SIG-M5 treated with dmso at 0.1 percent for 504 hours (cell line): ENCODE measurements at regions not wholly inside any gene's neighbourhood (a gene's known extent, or its start where the extent isn't known, plus 50 kb on each side); places are given as distances from the start of the nearest gene placed in this dataset.
"Not testable (repeated sequence)": the region's sequence is repeated elsewhere in the genome, so short reads cannot be mapped to it uniquely, and the experiment has no call there.

Source experiments
- DNase-seq: peaks from one replicate; lab custom pipeline; 2025; ENCODE audit not compliant: unreplicated experiment; lab: John Stamatoyannopoulos, UW

GRCh38 chr17:34740565-34741520, 161.5 kb downstream of the TMEM132E start:
- no peak for DNase-seq

DNA sequence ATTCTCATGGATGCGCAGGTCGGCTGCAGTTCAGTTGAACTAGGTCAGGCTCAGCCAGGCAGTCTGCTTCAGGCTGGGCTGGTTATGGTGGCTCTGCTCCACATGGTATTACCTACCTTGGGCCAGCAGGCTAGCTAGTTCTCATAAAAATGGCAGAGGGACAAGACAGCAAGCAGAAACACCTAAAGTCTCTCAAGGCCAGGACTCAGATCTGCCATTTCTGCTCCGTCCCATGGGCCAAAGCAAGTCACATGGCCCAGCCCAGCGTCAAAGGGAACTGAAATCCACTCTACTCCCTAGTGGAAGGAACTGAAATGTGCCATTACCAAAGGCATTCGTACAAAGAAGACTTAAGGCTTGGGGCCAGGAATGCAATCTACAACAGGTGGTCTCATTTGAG, 160.0 kb downstream of the TMEM132E start:
- DNase-seq = no peak

DNA sequence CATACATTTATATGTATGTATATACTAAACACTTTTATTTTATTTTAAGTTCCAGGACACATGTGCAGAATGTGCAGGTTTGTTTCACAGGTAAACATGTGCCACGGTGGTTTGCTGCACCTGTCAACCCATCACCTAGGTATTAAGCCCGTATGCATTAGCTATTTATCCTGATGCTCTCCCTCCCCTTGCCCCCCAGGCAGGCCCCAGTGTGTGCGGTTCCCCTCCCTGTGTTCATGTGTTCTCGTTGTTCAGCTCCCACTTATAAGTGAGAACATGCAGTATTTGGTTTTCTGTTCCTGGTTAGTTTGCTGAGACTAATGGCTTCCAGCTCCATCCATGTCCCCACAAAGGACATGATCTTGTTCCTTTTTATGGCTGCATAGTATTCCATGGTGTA, 158.3 kb downstream of the TMEM132E start:
- DNase-seq = not testable (repeated sequence)

DNA sequence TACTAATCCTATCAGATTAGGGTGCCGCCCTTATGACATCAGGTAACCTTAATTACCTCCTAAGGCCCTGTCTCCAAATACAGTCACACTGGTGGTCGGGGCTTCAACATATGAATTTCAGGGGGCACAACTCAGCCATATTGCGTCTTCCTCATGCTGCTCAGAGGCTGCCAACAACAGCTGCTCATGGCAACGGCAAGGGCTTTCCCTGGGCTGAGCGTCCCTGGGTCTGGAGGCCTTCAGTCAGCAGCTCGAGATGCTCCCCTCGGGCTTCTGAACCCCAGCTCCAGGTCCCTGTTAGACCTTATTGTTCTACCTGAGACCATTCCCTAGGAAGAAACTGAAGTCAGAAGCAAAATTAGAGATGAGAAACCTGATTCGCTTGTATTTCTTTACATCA, 157.2 kb downstream of the TMEM132E start:
- no peak for DNase-seq

- DNase-seq = no peak
Measured at GRCh38 chr17:34733333-34733732, 154.0 kb downstream of the TMEM132E start.

DNA sequence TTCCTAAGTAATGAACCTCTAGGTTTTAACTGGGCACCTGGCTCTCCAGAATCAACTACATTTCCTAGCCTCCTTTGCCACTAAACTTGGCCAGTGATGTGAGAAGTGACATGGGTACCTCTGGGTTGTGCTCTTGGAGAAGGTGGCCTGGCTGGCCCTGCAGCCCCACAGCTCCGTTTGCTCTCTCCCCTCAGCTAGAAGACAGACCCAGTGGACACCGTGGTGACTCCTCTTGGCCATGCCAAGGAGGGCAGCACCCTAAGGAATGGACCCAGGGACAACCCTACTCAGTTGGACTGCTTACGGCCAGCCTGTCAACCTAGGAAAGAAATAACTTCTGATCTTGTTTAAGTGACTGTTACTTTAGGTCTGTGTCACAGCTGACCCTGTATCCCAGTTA, 151.4 kb downstream of the TMEM132E start:
- no peak for DNase-seq

DNA sequence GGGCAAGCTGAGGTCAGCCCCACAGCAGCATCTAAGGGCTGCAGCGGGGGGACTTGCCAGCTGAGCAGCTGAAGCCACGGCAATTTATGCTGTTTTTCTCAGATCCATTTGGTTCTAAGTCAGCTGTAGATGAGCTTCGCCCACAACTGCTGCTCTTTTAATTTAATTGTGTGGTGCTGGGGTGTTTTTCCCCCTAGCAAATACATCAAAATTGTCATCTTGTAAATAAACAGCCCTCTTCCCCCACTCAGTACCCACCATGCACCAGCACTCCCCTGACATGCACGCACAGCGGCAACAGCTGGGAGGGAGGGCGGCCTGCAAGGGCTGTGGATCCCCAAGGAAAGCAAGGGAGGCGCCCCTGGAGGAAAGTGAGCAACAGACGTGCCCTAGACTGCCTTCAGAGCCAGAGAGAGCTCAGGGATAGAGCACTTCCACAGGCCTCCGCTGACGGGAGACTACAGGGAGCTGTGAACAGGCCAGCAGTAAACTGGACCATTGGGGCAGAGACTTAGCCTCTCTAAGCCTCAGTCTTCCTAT, 149.5 kb downstream of the TMEM132E start:
- DNase-seq = no peak

- no peak for DNase-seq
Measured at GRCh38 chr17:34727601-34728000, 148.2 kb downstream of the TMEM132E start.

DNA sequence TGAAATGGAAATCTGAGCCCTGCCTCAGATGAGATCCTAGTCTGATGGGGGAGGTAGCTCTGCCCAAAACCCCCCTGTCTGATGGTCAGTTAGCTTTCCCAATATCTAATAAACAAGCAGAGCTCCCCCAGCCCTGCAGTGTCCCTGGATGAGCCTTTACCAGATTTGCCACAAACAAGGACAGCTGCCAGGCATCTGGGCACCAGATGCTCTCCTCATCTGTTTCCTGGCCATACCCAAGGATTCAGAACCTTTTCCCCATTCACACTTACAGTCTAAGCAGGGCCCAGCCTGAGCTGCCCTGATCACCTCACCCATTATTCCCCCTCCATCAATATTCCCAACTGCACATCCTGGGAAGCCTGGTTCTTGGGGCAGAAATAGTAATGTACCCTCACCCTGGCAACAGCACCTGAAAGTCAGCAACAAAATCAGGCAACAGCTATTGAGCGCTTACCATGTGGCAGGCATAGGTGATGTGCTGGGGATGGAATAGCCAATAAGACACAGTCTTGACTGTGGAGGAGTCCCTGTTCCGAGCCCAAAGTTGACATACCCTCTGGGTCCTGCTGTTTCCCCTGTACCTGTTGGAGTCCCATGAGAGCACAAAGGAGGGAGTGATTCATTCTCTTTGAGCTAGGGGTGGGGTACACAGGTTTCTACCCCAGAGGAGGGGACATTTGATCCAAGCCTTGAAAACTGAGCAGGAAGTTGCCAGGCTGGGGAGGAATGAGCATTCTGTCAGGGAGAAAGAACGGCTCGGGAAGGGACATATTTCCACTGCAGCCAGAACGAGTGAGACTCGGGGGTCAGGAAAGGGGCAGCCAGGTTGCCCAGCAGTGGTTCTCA, 147.4 kb downstream of the TMEM132E start:
- no peak for DNase-seq

GRCh38 chr17:34725725-34726124, 146.3 kb downstream of the TMEM132E start:
- peak; percentile 10 for DNase-seq

DNA sequence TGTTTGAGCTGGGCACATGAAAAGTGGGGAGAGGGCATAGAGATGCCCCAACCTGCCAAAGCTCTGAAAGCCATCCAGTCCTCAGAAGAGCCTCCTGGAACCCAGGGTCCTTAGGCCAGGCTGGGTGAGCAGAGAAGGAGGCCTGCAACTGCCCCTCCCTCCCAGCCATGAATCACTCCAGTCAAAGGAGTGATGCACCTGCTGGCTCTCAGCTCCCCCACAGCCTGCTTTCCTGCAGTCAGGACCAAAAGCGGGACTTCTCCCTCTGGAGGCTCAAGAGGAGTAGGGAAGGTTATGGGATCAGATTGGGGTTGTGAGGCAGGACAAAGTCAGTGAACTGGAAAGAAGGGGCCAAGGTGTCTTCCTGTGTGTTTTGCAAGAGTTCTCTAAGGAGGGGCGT, 145.6 kb downstream of the TMEM132E start:
- no peak for DNase-seq

GRCh38 chr17:34723875-34724274, 144.5 kb downstream of the TMEM132E start:
- no peak for DNase-seq

DNA sequence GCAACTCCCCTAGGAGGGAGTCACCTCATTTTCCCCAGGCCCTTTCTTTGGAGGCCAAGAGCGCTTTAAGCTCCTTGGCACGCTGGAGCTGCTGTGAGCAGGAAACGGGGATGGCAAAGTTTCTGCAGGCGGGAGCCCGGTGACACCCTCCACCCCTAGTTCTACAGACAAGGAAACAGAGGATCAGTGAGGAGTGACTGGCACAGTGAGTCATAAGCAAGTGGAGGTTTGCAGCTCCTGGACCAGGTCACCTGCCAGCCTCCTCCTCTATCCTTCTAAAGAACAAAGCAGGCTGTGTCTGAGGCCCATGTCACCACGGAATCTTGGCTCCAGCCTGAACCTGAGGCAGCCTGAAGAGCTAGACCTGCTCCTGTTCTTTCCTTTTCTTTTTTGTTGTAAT, 141.9 kb downstream of the TMEM132E start:
- DNase-seq = no peak

DNA sequence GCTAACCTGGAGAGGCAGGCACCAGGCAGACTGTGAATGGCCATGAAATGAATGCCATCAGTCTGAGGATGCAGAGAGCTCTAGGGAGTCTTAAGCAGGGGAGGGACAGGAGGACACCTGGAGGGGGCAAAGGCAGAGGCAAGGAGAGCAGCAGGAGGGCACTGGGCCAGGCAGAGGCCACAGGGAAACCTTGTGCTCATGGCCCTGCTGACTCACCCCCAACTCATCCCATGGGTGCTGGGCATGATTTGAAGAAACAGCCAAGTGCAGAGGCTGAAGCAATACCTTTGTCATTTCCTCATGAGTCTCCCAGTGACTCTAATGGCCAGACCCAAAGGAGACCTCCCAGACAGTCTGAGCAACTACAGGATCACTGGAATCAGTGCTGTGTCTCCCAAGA, 141.4 kb downstream of the TMEM132E start:
- no peak for DNase-seq

DNA sequence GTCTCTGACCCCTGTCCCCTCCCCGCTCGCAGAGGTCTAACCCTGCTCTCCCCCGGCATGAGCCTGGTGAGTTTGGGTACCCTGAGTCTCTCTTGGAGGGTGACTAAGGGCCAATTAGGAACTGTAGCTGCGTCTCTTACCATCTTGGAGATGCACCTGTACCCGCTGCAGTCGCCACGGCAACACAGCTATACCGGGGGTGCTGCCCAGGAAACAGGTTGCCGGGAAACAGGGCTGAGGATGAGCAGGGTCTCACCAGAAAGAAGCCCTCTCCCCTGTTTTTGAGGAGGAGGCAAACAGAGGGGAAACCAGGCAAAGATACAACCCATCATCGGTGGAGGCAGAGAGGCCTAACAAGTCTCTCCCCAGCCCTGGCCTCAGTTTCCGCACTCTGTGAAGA, 140.2 kb downstream of the TMEM132E start:
- no peak for DNase-seq

GRCh38 chr17:34717092-34717491, 137.7 kb downstream of the TMEM132E start:
- no peak for DNase-seq

GRCh38 chr17:34716291-34716690, 136.9 kb downstream of the TMEM132E start:
- DNase-seq = no peak

DNA sequence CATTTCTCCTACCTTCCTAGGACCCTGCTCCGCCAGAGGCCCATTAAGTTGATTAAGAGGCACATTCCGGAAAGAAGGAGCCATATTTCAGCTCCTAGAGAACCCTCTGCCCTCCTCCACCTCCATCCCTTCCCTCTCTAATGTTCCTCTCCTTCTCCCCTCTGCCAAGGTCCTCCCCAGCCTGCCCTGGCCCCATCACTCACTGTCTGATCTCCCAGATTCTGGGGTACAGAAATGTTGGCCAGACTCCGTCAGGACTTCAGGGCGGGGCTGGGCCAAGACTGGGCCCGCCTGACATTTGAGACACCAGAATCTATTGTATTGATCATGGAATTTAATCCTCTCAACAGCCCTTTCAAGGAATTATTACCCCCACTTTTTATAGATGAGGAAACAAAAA, 136.1 kb downstream of the TMEM132E start:
- DNase-seq = no peak

DNA sequence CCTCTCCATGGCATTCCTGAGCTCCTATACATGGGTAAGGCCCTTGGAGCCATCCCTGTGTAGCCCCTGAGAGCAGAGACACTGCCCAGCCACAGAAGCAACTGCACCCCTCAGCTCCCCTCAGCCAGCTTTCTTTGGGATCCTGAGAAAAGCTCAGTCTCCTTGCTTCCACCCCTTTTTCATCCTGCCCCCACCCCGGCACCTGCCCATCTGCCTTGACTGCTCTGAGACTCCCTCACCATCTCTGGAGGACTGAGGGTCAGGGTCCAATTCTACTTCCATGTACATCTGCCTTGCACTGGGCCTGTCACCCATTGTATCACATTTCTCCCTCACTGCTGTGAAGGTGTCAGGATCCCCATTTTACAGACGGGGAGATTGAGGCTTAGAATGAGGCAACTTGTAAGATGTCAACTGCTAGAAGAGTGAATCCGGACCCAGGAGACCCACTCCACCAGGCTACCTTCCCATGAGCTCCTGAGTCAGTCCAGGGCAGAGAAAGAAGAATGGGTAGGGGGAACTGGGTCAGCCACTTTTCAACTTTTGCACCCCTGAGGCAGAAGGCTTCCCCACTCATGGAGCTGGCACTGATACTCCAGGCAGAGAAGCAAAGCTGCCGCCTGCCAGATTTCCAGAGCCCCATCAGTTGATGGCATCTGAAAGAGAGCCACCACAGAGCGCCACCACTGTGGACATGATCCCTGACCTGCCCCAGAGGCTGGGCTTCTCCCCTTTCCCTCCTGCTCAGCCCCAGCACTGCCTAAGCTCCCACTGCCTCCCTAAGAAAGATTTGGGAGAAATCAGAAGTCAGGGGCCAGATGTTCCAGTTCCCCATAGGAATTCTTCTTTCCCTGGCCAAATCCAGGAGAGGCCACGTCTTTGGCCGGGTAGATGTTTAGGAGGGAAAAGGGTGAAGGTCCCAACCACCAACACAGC, 135.4 kb downstream of the TMEM132E start:
- no peak for DNase-seq

DNA sequence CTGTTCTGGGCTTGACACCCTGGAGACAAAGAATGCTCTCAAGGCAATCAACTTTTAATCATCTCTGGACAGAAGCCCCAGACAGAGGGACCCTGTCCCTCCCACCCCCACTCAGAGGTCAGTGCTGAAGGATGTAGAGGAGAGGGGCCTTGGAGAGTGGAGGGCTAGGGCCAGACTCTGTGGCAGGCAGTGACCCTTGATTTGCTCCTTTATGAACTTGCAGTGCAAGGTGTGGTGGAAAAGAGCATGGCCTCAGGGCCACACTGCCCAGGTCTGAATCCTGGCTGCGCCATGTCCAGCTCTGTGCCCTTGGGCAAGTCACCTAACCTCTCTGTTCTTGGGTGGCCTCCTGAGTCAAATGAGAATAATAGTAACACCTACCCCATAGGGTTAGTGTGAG, 134.3 kb downstream of the TMEM132E start:
- no peak for DNase-seq
